Hematopoietic multipotent progenitor cell treated with erythropoietin and hydrocortisone succinate and interleukin-3 and kit ligand, for 17 days (in vitro differentiated cells): ENCODE measurements at regions not wholly inside any gene's neighbourhood (a gene's known extent, or its start where the extent isn't known, plus 50 kb on each side); places are given as distances from the start of the nearest gene placed in this dataset.

Experiments
- DNase-seq: peaks from one replicate; pipeline ENCODE4 v3.0.0-alpha.2; 2015; ENCODE audit warnings: low spot score

GRCh38 chr10:61000769-61001730, 57.1 kb upstream of the RHOBTB1 start:
- DNase-seq, result no peak

DNA sequence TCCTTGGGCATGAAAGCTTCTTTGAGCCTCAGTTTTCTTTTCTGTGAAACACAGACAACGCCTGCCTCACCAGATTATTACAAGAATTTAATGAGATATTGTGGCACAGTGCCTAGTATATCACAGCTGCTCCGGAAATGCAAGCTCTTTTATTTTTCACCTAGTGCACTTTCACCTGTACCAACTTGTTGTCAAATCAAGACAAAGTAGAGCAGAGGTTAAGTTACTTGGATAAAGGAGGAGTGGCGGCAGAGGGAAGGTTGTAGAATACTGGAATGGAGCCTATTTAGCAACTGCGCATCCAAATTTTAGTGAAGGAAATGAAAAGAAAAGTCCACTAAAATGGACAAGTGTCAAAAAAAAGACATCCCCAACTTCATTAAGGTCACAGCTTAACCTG, 54.9 kb upstream of the RHOBTB1 start:
- DNase-seq, result no peak

DNA sequence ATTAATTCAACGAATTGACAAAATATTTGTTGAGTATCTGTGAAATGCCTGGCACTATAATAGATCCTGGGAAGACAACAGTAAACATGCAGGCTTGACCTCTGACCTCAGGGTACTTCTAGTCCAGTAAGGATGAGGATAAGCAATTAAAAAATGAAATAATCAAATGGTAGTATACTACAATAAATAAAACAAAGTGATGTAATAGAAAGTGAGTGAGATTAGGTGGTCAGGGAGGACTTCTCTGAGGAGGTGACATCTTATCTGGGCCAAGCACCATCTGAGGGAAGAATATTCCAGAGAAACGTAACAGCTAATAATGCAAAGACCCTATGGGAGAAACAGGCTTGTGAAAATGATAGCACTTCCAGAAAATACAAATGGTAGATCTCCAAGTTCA, 50.1 kb upstream of the RHOBTB1 start:
- DNase-seq, result no peak
